DMS 273 treated with DMSO at 0.1 percent for 48 hours (cell line): ENCODE measurements at regions not wholly inside any gene's neighbourhood (a gene's known extent, or its start where the extent isn't known, plus 50 kb on each side); places are given as distances from the start of the nearest gene placed in this dataset.
"Not testable (repeated sequence)": the region's sequence is repeated elsewhere in the genome, so short reads cannot be mapped to it uniquely, and the experiment has no call there.

ENCODE experiments used
- DNase-seq: peaks from one replicate; lab custom pipeline; 2025; lab: John Stamatoyannopoulos, UW

GRCh38 chrX:25640276-25640675 lies 497.9 kb upstream of the MAGEB18 start:
- DNase-seq, result no peak

GRCh38 chrX:25646156-25646555 lies 492.0 kb upstream of the MAGEB18 start:
- no peak for DNase-seq

DNA sequence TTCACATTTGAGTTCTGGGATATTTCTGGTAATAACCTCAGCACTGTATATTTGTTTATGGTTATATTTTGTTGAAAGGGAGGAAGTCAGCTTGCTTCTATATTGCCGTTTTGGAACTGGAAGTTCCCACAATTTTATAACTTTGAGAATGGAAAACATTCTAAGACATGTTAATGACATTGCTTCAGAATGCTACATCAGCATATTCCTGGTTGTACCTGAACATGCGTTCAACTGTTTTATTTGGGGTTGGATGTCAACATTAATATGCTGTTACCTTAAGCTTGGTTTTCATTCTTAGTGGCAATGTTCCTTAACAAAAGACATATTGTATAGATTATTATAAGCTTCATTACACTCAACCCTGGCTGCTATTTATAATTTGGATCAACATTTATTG lies 489.4 kb upstream of the MAGEB18 start:
- no peak for DNase-seq

DNA sequence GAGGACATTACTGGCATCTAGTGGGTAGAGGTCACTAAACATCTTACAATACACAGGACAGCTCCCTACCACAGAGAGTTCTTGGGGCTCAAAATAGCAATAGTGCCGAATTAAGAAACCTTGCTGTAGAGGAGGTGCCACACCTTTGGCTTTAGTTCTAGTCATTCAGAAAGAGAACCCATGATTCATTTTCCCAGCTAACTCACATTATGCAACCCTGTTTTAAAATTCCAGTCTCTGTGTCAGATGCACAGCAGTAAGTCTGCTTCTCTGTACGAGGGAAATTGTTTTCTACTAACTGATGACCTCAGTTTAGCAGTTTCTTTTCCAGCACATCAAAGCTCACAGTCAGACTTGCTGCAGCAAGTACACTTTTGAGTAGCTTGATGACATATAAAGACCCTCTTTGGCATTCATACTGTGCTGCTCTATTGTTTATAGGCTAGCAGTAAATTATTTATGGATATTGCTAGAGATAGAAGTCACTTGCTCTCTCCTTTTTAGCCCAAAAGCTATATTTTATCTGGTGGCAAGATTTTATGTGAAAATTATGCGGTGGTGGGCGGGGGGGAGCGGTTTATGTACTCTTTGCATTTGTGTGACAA lies 487.8 kb upstream of the MAGEB18 start:
- no peak for DNase-seq

GRCh38 chrX:25659317-25659716 lies 478.8 kb upstream of the MAGEB18 start:
- DNase-seq, result no peak

- no peak for DNase-seq
Observed at GRCh38 chrX:25663701-25664100, 474.4 kb upstream of the MAGEB18 start.

DNA sequence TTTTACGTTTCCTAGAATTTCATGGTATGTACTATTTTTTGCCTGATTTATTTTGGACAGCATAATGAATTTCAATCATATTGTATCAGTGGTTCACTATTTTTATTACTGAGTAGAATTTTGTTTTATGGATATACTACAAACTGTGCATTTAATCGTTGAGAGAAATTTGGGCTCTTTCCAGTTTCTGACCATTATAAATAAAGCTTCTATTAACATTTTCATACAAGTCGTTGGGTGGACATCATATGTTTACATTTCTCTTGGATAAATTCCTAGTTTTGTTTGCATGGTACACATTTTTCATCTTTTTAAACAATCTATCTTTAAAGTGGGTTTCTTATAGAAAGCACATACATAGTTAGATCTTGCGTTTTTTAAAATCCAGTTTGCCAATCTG lies 472.7 kb upstream of the MAGEB18 start:
- DNase-seq, result no peak

- DNase-seq, result no peak
Observed at GRCh38 chrX:25667681-25668080, 470.5 kb upstream of the MAGEB18 start.

- DNase-seq, result no peak
Observed at GRCh38 chrX:25674776-25675175, 463.4 kb upstream of the MAGEB18 start.

DNA sequence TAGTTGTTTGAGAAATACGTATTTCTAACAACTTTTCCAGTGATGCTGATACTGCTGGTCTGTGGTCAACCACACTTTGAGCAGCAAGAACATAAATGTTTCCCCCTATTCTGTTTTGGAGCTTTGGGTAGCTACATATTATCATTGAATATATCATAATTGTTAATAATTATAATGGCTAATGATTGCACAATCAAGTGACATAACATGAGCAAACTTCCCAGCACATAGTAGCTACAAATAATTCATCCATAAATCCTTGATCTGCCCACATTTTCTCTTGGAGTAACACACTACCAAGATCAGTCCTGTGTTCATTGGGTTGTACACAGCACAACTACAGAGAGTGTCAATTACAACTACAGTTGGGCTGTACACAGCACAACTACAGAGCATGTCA lies 436.3 kb upstream of the MAGEB18 start:
- no peak for DNase-seq

- DNase-seq, result no peak
Observed at GRCh38 chrX:25717122-25717521, 421.0 kb upstream of the MAGEB18 start.

- peak; percentile 5 for DNase-seq
Observed at GRCh38 chrX:25721564-25721963, 416.6 kb upstream of the MAGEB18 start.

GRCh38 chrX:25726539-25726938 lies 411.6 kb upstream of the MAGEB18 start:
- DNase-seq, result no peak

- no peak for DNase-seq
Observed at GRCh38 chrX:25733148-25733547, 405.0 kb upstream of the MAGEB18 start.

GRCh38 chrX:25737540-25737939 lies 400.6 kb upstream of the MAGEB18 start:
- no peak for DNase-seq

DNA sequence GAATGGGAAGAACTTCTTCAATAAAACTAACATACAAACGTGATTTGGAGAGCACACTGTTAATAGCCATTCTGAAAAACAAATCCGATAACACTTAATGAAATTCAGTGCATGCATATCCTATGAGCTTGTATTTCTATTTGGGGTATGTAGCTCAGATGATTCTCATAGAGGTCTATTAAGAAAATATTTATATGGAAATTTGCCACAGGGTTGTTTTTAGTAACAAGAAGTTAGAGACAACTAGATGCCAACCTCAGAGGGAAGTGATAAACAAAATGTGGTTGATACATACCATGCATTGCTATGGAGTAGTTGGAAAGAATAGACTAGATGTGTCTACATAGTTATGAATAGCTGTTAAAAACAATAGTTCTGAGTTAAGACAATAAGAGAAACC lies 395.8 kb upstream of the MAGEB18 start:
- no peak for DNase-seq

DNA sequence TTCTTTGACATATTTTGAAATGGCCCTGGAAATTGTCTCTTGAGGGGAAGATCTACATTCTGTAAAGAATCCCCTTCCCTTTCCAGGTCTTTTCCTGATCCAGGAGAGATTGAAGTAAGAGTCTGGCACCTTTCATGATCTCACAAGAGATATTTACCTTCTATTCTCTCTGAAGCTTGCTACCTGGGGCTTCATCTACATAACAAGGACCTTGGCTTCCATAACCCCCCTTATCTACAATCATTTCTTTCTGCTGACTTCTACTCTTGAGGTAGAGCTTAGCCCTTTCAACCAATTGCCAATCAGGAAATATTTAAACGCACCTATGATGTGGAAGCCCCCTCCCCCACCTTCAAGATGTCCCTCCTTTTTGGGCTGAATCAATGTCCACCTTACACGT lies 383.7 kb upstream of the MAGEB18 start:
- DNase-seq, result no peak

GRCh38 chrX:25755194-25755593 lies 382.9 kb upstream of the MAGEB18 start:
- DNase-seq, result no peak

DNA sequence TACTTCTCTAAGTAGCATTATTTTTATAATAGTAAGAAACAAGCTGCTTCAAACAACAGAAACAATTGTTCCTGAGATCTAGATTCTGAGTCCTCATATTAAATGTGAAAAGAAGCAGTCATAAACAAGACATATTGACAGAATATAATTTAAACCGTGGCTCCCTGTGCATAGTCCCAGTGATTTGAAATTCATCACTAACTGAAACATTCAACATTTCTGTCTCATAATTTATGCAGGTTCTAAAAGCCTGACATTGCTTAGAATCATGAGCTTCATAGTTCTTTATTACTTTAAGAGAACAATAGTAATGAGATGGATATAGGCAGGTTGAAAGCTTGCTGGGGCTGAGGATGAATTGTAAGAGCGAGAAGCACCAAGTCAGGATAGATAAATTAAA lies 375.5 kb upstream of the MAGEB18 start:
- no peak for DNase-seq

DNA sequence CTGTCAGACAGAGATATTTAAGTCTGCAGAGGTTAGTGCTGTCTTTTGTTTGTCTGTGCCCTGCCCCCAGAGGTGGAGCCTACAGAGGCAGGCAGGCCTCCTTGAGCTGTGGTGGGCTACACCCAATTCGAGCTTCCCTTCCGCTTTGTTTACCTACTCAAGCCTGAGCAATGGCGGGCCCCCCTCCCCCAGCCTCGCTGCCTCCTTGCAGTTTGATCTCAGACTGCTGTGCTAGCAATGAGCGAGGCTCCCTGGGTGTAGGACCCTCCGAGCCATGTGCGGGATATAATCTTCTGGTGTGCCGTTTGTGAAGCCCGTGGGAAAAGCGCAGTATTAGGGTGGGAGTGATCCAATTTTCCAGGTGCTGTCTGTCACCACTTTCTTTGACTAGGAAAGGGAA lies 366.3 kb upstream of the MAGEB18 start:
- not testable (repeated sequence) for DNase-seq

GRCh38 chrX:25797796-25798195 lies 340.3 kb upstream of the MAGEB18 start:
- DNase-seq, result not testable (repeated sequence)

GRCh38 chrX:25805744-25806143 lies 332.4 kb upstream of the MAGEB18 start:
- no peak for DNase-seq

GRCh38 chrX:25807022-25807421 lies 331.1 kb upstream of the MAGEB18 start:
- DNase-seq, result no peak

- no peak for DNase-seq
Observed at GRCh38 chrX:25810202-25810601, 327.9 kb upstream of the MAGEB18 start.

DNA sequence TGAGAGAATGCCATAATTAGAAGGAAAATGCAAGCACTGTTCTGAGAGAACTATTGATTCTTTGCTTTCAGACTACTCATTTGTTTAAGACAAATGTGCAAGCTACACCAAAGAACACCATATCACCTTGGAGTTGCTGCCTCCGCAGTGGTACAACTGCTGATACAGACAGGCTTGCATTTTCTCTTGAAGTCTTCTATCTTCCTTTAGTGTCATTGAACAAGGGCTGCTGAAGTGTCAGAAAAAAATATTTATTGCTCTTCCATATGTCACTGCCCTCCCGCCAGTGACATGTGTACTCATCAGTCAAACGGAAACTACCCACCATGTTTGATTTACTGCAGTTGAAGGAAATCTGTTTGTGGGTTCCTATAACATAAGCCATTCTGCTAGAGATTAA lies 318.3 kb upstream of the MAGEB18 start:
- no peak for DNase-seq
